Uterus (tissue), 3 donors: ENCODE measurements at regions not wholly inside any gene's neighbourhood (a gene's known extent, or its start where the extent isn't known, plus 50 kb on each side); places are given as distances from the start of the nearest gene placed in this dataset.

Source experiments
- DNase-seq, 2 donors: peaks; one replicate each; pipeline ENCODE4 v3.0.0-alpha.2; 2019 to 2020
- H3K27ac ChIP-seq, 2 donors: fragments of 200-600 bp; sonication (generic); 1 replicate in 1 of 2; 2 replicates in 1 of 2; pipeline ENCODE4 v1.5.1; 2016 to 2018
- H3K27me3 ChIP-seq, 2 donors: fragments of 200-600 bp; sonication (generic); one replicate each; pipeline ENCODE4 v1.5.1; 2018 to 2019; ENCODE audit warnings: control low read depth in 1 of 2
- H3K36me3 ChIP-seq, 2 donors: fragments of 200-600 bp; sonication (generic); one replicate each; pipeline ENCODE4 v1.5.1; 2019; ENCODE audit warnings: control low read depth in 1 of 2
- H3K4me1 ChIP-seq, 2 donors: fragments of 200-600 bp; sonication (generic); one replicate each; pipeline ENCODE4 v1.5.1; 2018 to 2019; ENCODE audit warnings: control low read depth in 1 of 2
- H3K4me3 ChIP-seq, 2 donors: fragments of 200-600 bp; sonication (generic); 1 replicate in 1 of 2; 2 replicates in 1 of 2; pipeline ENCODE4 v1.5.1; 2018 to 2019; ENCODE audit warnings: mild to moderate bottlenecking in 1 of 2
- H3K9me3 ChIP-seq, 2 donors: fragments of 200-600 bp; sonication (generic); one replicate each; pipeline ENCODE4 v1.5.1; 2019; ENCODE audit warnings: control low read depth in 1 of 2
- CTCF ChIP-seq, 4 experiments: fragments of 200-600 bp in 2 of 4; fragments of 450-650 bp in 2 of 4; sonication (generic) in 2 of 4; IDR thresholded peaks; one replicate each; pipeline ENCODE4 v1.5.1; 2016 to 2019; ENCODE audit warnings: antibody characterized with exemption in 4 of 4, mild to moderate bottlenecking in 2 of 4, moderate library complexity in 1 of 4
- POLR2A ChIP-seq, 2 donors: fragments of 450-650 bp; IDR thresholded peaks; one replicate each; pipeline ENCODE4 v1.6.1; 2016; ENCODE audit warnings: antibody characterized with exemption in 2 of 2, mild to moderate bottlenecking in 1 of 2, moderate library complexity in 1 of 2
- intact Hi-C: fragments of 100-400 bp; cut with DNase I; formaldehyde crosslinking; loops from one replicate; pipeline ENCODE4 v1.15.1; 2023; ENCODE audit warnings: low total_unique reads
- donor health status: DM: yes; HTN: yes; CAD: no.

- Histone ChIP-seq H3K4me1 (no peaks in the 10 kb centered on the region), H3K9me3 (no peaks in the 10 kb centered on the region), H3K4me3 (no peak overlapping the region), H3K27ac (no peak overlapping the region), H3K27me3 (no peaks in the 10 kb centered on the region), H3K36me3 (no peaks in the 10 kb centered on the region)
- intact Hi-C loops: no loop called here
- TF ChIP-seq POLR2A (IDR thresholded peaks at IDR 0.05) (no peak), CTCF (IDR thresholded peaks at IDR 0.05) (no peak)
- no peak for DNase-seq
Observed at GRCh38 chr14:94966868-94967267, 190.5 kb downstream of the DICER1 start.

- H3K4me1 ChIP-seq: no peaks in the 10 kb centered on the region
- H3K27me3 ChIP-seq: no peaks in the 10 kb centered on the region
- DNase-seq: no peak
- no peaks in the 10 kb centered on the region for H3K9me3 ChIP-seq
- H3K4me3 ChIP-seq: no peak overlapping the region
- H3K27ac ChIP-seq: no peak overlapping the region
- intact Hi-C loops: no loop called here
- H3K36me3 ChIP-seq: no peaks in the 10 kb centered on the region
- no peak for TF ChIP-seq CTCF (IDR thresholded peaks at IDR 0.05)
- TF ChIP-seq POLR2A (IDR thresholded peaks at IDR 0.05): no peak
Observed at GRCh38 chr14:94966344-94966743, 191.0 kb downstream of the DICER1 start.

DNA sequence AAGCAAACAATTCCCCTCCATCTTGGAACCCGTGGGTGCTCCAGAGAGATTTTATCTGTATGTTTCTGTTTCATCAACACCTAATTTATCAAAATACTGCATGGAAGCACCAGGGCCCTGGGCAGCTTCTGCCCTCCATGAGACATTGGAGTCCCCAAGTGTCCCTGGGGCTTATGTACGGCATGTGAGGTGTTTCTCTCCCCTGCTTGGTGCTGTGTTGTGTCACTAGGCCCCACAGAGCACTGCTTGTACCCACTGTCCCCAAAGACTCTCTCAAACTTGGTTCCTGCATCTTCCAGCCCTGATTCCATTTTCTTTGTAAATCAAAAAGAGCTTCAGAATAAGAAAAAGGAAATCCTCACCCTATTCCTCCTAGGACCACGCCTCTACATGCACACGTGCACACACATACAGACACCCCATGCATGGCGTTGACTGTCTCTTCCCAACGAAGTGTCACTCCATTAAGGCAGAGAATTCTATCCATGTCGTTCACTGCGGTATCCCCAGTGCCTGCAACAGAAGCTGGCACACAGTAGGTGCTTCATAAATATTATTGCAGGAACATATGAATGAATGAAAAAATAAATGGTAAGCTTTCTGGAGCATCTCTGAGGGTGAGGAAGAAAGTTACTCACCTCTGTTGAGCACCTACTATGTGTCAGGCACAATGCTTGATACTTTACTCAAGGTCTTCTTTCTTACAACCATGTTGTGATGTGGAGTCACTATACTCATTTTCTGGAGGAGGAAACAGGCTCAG lies 191.6 kb downstream of the DICER1 start:
- H3K4me1 ChIP-seq: no peaks in the 10 kb centered on the region
- H3K27me3 ChIP-seq: no peaks in the 10 kb centered on the region
- no peak overlapping the region for H3K27ac ChIP-seq
- no peak overlapping the region for H3K4me3 ChIP-seq
- TF ChIP-seq POLR2A (IDR thresholded peaks at IDR 0.05): no peak
- no peak for TF ChIP-seq CTCF (IDR thresholded peaks at IDR 0.05)
- H3K36me3 ChIP-seq: no peaks in the 10 kb centered on the region
- intact Hi-C loops: no loop called here
- no peaks in the 10 kb centered on the region for H3K9me3 ChIP-seq
- DNase-seq: no peak

- no peak overlapping the region for H3K4me3 ChIP-seq
- no peaks in the 10 kb centered on the region for H3K36me3 ChIP-seq
- DNase-seq: no peak
- intact Hi-C loops: no loop called here
- no peaks in the 10 kb centered on the region for H3K4me1 ChIP-seq
- TF ChIP-seq POLR2A (IDR thresholded peaks at IDR 0.05): no peak
- no peak for TF ChIP-seq CTCF (IDR thresholded peaks at IDR 0.05)
- no peak overlapping the region for H3K27ac ChIP-seq
- no peaks in the 10 kb centered on the region for H3K27me3 ChIP-seq
- H3K9me3 ChIP-seq: no peaks in the 10 kb centered on the region
Observed at GRCh38 chr14:94964931-94965330, 192.4 kb downstream of the DICER1 start.

DNA sequence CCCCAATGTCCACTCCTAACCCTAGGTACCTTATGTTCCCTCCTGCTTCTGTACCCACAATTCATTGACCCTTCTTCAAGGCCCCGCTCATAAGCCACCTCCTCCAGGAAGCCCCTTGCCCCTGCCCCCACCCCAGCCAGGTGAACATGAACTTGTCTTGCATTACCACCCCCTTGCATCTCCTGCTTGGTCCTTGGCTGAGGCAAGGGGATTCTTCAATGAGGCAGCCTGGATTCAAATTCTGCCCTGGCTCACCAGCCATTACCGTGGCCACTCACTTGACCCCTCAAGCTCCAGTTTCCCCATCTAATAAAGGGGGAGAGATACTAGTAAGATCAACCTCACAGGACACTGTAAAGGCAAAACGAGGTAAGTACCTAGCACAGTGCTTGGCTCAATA lies 193.1 kb downstream of the DICER1 start:
- H3K4me1 ChIP-seq: no peaks in the 10 kb centered on the region
- no peak overlapping the region for H3K27ac ChIP-seq
- H3K36me3 ChIP-seq: no peaks in the 10 kb centered on the region
- H3K27me3 ChIP-seq: no peaks in the 10 kb centered on the region
- no peak overlapping the region for H3K4me3 ChIP-seq
- TF ChIP-seq POLR2A (IDR thresholded peaks at IDR 0.05) (no peak), CTCF (IDR thresholded peaks at IDR 0.05) (no peak)
- H3K9me3 ChIP-seq: no peaks in the 10 kb centered on the region
- DNase-seq: no peak
- intact Hi-C loops: no loop called here
